GM23338 (cell line): ENCODE measurements at regions not wholly inside any gene's neighbourhood (a gene's known extent, or its start where the extent isn't known, plus 50 kb on each side); places are given as distances from the start of the nearest gene placed in this dataset.

Source experiments
- CREB1 ChIP-seq: fragments of 250-450 bp; sonication (Bioruptor Pico); IDR thresholded peaks from 2 replicates; pipeline ENCODE4 v1.5.0; 2020; ENCODE audit warnings: low read depth, mild to moderate bottlenecking, moderate library complexity
- CTCF ChIP-seq, 2 experiments: fragments of 200-600 bp in 1 of 2; sonication (generic) in 1 of 2; conservative IDR thresholded peaks; 2 replicates each; pipeline versions ENCODE4 v1.5.1 to v1.6.1; 2016 to 2017; ENCODE audit warnings: antibody characterized with exemption in 2 of 2, low read depth in 2 of 2, mild to moderate bottlenecking in 2 of 2, moderate library complexity in 1 of 2
- ETS1 ChIP-seq: IDR thresholded peaks from 2 replicates; pipeline ENCODE4 v1.6.1; 2016; ENCODE audit warnings: antibody characterized with exemption
- EZH2 ChIP-seq: fragments of 200-600 bp; sonication (generic); IDR thresholded peaks from one replicate; pipeline ENCODE4 v1.8.0; 2017; ENCODE audit warnings: antibody characterized with exemption, mild to moderate bottlenecking, low read depth; ENCODE audit not compliant: unreplicated experiment
- EZH2phosphoT487 ChIP-seq: fragments of 200-600 bp; sonication (generic); IDR thresholded peaks from one replicate; pipeline ENCODE4 v1.8.1; 2018; ENCODE audit warnings: antibody characterized with exemption; ENCODE audit not compliant: unreplicated experiment
- JUNB ChIP-seq: IDR thresholded peaks from one replicate; pipeline ENCODE4 v1.6.1; 2016; ENCODE audit warnings: antibody characterized with exemption; ENCODE audit not compliant: unreplicated experiment
- NANOG ChIP-seq: IDR thresholded peaks from 2 replicates; pipeline ENCODE4 v1.6.1; 2016; ENCODE audit warnings: antibody characterized with exemption, borderline replicate concordance
- STAT1 ChIP-seq: IDR thresholded peaks from one replicate; pipeline ENCODE4 v1.6.1; 2016; ENCODE audit warnings: antibody characterized with exemption; ENCODE audit not compliant: unreplicated experiment
- ZNF114 ChIP-seq: fragments of 250-450 bp; sonication (Bioruptor Pico); IDR thresholded peaks from 2 replicates; pipeline ENCODE4 v1.5.0; 2020; ENCODE audit warnings: mild to moderate bottlenecking, moderate library complexity
- ZNF331 ChIP-seq: fragments of 250-450 bp; sonication (Bioruptor Pico); IDR thresholded peaks from 2 replicates; pipeline ENCODE4 v1.5.0; 2020; ENCODE audit warnings: low read depth, mild to moderate bottlenecking, moderate library complexity
- ZNF462 ChIP-seq: fragments of 250-450 bp; sonication (Bioruptor Pico); IDR thresholded peaks from 2 replicates; pipeline ENCODE4 v1.5.0; 2020; ENCODE audit warnings: mild to moderate bottlenecking, moderate library complexity

GRCh38 chr4:38523524-38524448, 140.2 kb upstream of the KLF3 start (continued):
- TF ChIP-seq ZNF462 (CRISPR knock-in tag): no peak
- TF ChIP-seq CREB1 (CRISPR knock-in tag): no peak
- no peak for TF ChIP-seq STAT1
- no peak for TF ChIP-seq ZNF114 (CRISPR knock-in tag)
- no peak for TF ChIP-seq EZH2phosphoT487
- TF ChIP-seq ZNF331 (CRISPR knock-in tag): no peak
- TF ChIP-seq EZH2: no peak
- no peak for TF ChIP-seq ETS1
- TF ChIP-seq CTCF (conservative IDR thresholded peaks at IDR 0.05; ENCODE audit: low read depth in 2 of 2): no peak
- no peak for TF ChIP-seq JUNB
- TF ChIP-seq NANOG: no peak
